ENCODE measurements at regions not wholly inside any gene's neighbourhood (a gene's known extent, or its start where the extent isn't known, plus 50 kb on each side); places are given as distances from the start of the nearest gene placed in this dataset.

DNA sequence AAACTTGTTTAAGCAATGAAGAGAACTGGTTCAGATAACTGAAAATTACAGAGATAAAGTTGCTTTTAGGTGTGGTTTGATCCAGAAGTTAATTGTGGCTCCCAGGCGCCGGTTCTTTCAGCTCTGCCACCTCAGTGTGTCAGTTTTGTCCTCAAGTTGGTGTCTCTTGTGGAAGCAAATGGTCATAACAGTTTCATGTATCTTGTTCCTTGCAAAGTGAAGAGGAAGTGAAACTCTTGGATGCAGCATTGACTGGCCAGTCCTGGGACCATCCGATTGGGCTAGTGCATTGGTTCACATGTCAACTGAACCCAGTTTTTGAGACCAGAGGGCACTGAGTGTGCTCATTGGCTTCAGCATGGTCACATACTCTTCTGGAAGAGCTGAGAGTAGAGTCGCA, 181.4 kb upstream of the GRM7 start (continued):
- TF ChIP-seq CHD4 (IDR thresholded peaks at IDR 0.05; ENCODE audit: borderline replicate concordance) (no peak), ESRRA (IDR thresholded peaks at IDR 0.05; ENCODE audit: borderline replicate concordance, low read length) (no peak), FOXS1 (CRISPR knock-in tag; IDR thresholded peaks at IDR 0.05) (no peak), RNF2 (IDR thresholded peaks at IDR 0.05; ENCODE audit: borderline replicate concordance, low read depth) (no peak)

GRCh38 chr3:6680119-6680806, 180.7 kb upstream of the GRM7 start:
- no peaks in the 10 kb centered on the region for H3K9me3 ChIP-seq
- H3K4me2 ChIP-seq, result no peak overlapping the region
- ChIA-PET CTCF (no interaction called here), POLR2A (no interaction called here)
- FAIRE-seq (no peak), DNase-seq (ENCODE audit: low read depth in 1 of 2, low spot score in 1 of 2) (no peak), ATAC-seq (no peak)
- no peaks in the 10 kb centered on the region for H3K4me1 ChIP-seq
- 2% methylated on average over 3 of the region's 3 CpGs for WGBS (ENCODE audit: missing lambda C conversion rate)
- no peak overlapping the region for H3K27ac ChIP-seq
- TF ChIP-seq, protein P1, sequence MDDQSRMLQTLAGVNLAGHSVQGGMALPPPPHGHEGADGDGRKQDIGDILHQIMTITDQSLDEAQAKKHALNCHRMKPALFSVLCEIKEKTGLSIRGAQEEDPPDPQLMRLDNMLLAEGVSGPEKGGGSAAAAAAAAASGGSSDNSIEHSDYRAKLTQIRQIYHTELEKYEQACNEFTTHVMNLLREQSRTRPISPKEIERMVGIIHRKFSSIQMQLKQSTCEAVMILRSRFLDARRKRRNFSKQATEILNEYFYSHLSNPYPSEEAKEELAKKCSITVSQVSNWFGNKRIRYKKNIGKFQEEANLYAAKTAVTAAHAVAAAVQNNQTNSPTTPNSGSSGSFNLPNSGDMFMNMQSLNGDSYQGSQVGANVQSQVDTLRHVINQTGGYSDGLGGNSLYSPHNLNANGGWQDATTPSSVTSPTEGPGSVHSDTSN (IDR thresholded peaks at IDR 0.05), result no peak
- TF ChIP-seq NR3C1 (IDR thresholded peaks at IDR 0.05) (no peak), EHMT2 (IDR thresholded peaks at IDR 0.05; ENCODE audit: low read depth) (no peak), EP300 (IDR thresholded peaks at IDR 0.05) (no peak), CBX2 (IDR thresholded peaks at IDR 0.05; ENCODE audit: borderline replicate concordance, low read depth) (no peak), PHF8 (IDR thresholded peaks at IDR 0.05; ENCODE audit: borderline replicate concordance, low read depth) (no peak), CBX8 (IDR thresholded peaks at IDR 0.05) (no peak)
- no peak overlapping the region for H3K4me3 ChIP-seq

DNA sequence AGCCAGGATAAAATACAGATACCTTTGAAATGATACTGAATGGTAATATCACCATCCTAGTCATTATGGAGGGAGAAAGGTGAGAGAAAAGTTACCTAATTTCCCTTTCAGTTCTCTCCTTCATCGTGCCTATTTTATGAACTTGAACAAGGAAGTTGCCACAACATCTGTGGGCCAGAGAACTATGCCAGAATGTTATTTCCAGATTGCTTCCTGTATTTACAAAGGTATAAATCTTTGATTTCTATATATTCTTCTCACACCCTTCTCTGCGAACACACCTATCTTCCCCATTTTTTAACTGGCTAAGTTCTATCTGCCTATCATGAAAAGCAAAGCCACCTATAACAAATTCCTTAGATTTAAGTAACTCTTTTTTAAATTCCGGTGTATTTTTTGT, 163.6 kb upstream of the GRM7 start:
- no peak for TF ChIP-seq FOSL2 (IDR thresholded peaks at IDR 0.05)
- TF ChIP-seq FOSL2 (CRISPR knock-in tag; IDR thresholded peaks at IDR 0.05), result no peak
- TF ChIP-seq HEYL (CRISPR knock-in tag; IDR thresholded peaks at IDR 0.05), result no peak
- no peak for TF ChIP-seq FOXS1 (CRISPR knock-in tag; IDR thresholded peaks at IDR 0.05)
- no peak for TF ChIP-seq CTCF (IDR thresholded peaks at IDR 0.05)
- TF ChIP-seq NPAS2 (CRISPR knock-in tag; IDR thresholded peaks at IDR 0.05; ENCODE audit: borderline replicate concordance), result no peak
- no peak for TF ChIP-seq KDM5A (IDR thresholded peaks at IDR 0.05)
- TF ChIP-seq, protein P2, sequence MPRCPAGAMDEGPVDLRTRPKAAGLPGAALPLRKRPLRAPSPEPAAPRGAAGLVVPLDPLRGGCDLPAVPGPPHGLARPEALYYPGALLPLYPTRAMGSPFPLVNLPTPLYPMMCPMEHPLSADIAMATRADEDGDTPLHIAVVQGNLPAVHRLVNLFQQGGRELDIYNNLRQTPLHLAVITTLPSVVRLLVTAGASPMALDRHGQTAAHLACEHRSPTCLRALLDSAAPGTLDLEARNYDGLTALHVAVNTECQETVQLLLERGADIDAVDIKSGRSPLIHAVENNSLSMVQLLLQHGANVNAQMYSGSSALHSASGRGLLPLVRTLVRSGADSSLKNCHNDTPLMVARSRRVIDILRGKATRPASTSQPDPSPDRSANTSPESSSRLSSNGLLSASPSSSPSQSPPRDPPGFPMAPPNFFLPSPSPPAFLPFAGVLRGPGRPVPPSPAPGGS (IDR thresholded peaks at IDR 0.05), result no peak
- TF ChIP-seq EP300 (IDR thresholded peaks at IDR 0.05), result no peak
- no peak for TF ChIP-seq SREBF2 (IDR thresholded peaks at IDR 0.05)
- no peak for TF ChIP-seq ESRRA (IDR thresholded peaks at IDR 0.05; ENCODE audit: borderline replicate concordance, low read length)
- TF ChIP-seq JUNB (IDR thresholded peaks at IDR 0.05), result no peak
- TF ChIP-seq, protein P1 (IDR thresholded peaks at IDR 0.05), result no peak
- no peak for TF ChIP-seq CHD2 (IDR thresholded peaks at IDR 0.05; ENCODE audit: low read length, partially characterized antibody)
- no peak for TF ChIP-seq TFCP2L1 (CRISPR knock-in tag; IDR thresholded peaks at IDR 0.05)
- no peak for TF ChIP-seq MAX (IDR thresholded peaks at IDR 0.05)
- no peak for TF ChIP-seq RNF2 (IDR thresholded peaks at IDR 0.05; ENCODE audit: borderline replicate concordance, low read depth)
- no peak for TF ChIP-seq ZFP36 (IDR thresholded peaks at IDR 0.05; ENCODE audit: borderline replicate concordance, partially characterized antibody)
- no peak for TF ChIP-seq BHLHE40 (IDR thresholded peaks at IDR 0.05; ENCODE audit: low read depth, low read length)
- ChIA-PET POLR2A (no interaction called here), CTCF (no interaction called here)
- no peak overlapping the region for H3K27ac ChIP-seq
- no peak overlapping the region for H3K4me2 ChIP-seq
- FAIRE-seq (no peak), DNase-seq (ENCODE audit: low read depth in 1 of 2, low spot score in 1 of 2) (no peak), ATAC-seq (no peak)
- H3K4me3 ChIP-seq, result no peak overlapping the region
- no peaks in the 10 kb centered on the region for H3K9me3 ChIP-seq
- no peaks in the 10 kb centered on the region for H3K4me1 ChIP-seq
- 9% methylated on average over 3 of the region's 3 CpGs for WGBS (ENCODE audit: missing lambda C conversion rate)

Measured in A549 (cell line).